AG04449 (cell line): ENCODE measurements at regions not wholly inside any gene's neighbourhood (a gene's known extent, or its start where the extent isn't known, plus 50 kb on each side); places are given as distances from the start of the nearest gene placed in this dataset.

ENCODE experiments used
- CTCF ChIA-PET: fragments of 350-600 bp; formaldehyde crosslinking; extraction: SDS; loops from one replicate; lab custom pipeline; 2021; ENCODE audit warnings: antibody characterized with exemption; lab: Yijun Ruan, JAX
- POLR2A ChIA-PET: fragments of 400-600, 350-600 bp; formaldehyde crosslinking; extraction: SDS; loops from one replicate; lab custom pipeline; 2020; ENCODE audit warnings: antibody characterized with exemption, inconsistent platforms; lab: Yijun Ruan, JAX
- DNase-seq: peaks from one replicate; pipeline ENCODE4 v3.0.0-alpha.2; 2010; ENCODE audit warnings: low read depth, low spot score
- H3K4me3 ChIP-seq: 2 replicates; pipeline ENCODE4 v1.5.1; 2011; ENCODE audit warnings: low read depth, mild to moderate bottlenecking, control low read depth, low read length
- TF ChIP-seq, protein P1 (sequence below): IDR thresholded peaks from one replicate; pipeline ENCODE4 v1.5.1; 2011; ENCODE audit warnings: mild to moderate bottlenecking, moderate library complexity, low read length, control low read depth, inconsistent platforms; ENCODE audit not compliant: insufficient read depth; ENCODE audit errors: missing control alignments

DNA sequence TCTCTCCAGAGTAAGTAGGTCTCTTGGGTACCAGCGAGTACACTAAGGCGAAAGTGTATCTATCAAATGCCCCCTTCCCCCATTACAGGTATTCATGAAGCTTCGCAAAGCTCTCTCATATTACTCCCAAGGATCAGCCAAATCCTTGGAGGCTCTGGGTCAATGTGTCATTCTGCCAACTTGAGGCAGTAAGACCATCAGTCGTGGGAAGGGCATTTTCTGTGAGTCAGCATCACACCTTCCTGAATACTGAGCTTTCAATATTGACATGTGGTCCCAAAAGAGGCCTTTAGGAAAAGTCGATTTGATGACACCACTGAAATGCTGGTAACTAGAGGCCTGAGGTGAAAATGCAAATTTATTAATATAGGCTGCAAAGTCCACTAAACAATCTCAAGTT is 323.9 kb downstream of the LRIG3 start:
- POLR2A ChIA-PET: no interaction called here
- no peak overlapping the region for H3K4me3 ChIP-seq
- CTCF ChIA-PET: interaction anchor here (1.1 kb wide), 1 partner anchor 11 kb away, joined by 3 read pairs; no protein-coding TSS in a partner anchor

DNA sequence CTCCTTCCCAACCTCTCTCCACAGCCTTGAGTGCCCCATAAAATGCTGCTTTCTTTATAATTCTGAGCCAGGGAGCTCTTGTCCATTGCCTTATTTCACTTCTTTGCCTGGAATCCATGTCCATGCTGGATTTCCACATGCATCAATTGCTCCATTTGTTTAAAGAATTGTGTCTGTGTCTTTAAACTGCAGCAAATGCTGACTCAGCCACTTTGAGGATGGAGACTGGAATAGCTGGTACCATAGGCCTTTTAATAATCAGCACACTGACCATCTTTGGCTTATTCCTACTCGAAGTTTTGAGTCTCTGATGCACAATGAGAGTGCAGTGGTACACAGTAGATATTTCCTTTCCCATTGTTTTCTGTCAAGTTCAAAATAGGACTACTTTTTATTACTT is 318.8 kb downstream of the LRIG3 start:
- no peak overlapping the region for H3K4me3 ChIP-seq
- TF ChIP-seq, protein P1, sequence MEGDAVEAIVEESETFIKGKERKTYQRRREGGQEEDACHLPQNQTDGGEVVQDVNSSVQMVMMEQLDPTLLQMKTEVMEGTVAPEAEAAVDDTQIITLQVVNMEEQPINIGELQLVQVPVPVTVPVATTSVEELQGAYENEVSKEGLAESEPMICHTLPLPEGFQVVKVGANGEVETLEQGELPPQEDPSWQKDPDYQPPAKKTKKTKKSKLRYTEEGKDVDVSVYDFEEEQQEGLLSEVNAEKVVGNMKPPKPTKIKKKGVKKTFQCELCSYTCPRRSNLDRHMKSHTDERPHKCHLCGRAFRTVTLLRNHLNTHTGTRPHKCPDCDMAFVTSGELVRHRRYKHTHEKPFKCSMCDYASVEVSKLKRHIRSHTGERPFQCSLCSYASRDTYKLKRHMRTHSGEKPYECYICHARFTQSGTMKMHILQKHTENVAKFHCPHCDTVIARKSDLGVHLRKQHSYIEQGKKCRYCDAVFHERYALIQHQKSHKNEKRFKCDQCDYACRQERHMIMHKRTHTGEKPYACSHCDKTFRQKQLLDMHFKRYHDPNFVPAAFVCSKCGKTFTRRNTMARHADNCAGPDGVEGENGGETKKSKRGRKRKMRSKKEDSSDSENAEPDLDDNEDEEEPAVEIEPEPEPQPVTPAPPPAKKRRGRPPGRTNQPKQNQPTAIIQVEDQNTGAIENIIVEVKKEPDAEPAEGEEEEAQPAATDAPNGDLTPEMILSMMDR: no peak
- no peak for DNase-seq
- ChIA-PET CTCF (no interaction called here), POLR2A (no interaction called here)

More for the DNA sequence above, 323.9 kb downstream of the LRIG3 start:
- TF ChIP-seq, protein P1: no peak
- no peak for DNase-seq

DNA sequence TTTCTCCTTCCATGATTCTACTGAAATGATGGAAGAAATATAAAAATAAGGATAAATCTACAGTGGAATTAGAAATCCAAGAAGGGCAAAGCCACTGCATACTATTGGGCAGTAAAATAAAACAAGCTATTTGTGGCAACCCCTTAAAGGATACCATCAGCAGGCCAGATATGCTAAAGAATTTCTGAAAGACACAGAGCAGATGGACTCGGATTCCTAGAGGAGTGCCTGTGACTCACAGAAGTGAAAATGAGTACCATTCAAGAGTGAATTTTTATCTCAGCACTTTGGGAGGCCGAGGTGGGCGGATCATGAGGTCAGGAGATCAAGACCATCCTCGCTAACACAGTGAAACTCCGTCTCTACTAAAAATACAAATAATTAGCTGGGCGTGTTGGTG is 318.1 kb downstream of the LRIG3 start:
- H3K4me3 ChIP-seq: no peak overlapping the region
- TF ChIP-seq, protein P1: no peak
- ChIA-PET CTCF (no interaction called here), POLR2A (no interaction called here)
- no peak for DNase-seq

DNA sequence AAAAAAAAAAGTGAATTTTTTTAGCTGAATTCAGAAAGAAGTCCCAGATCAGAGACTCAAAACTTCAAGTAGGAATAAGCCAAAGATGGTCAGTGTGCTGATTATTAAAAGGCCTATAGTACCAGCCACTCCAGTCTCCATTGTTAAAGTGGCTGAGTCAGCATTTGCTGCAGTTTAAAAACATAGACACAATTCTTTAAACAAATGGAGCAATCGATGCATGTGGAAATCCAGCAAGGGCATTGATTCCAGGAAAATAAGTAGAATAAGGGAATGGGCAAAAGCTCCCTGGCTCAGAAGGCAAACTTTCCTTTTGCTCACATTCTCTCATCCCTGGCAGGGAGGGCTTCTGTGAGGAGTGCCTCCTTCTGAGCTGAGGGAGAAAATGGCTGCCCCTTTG is 317.6 kb downstream of the LRIG3 start:
- CTCF ChIA-PET: interaction anchor here (1.1 kb wide), 1 partner anchor 31 kb away, joined by 3 read pairs; no protein-coding TSS in a partner anchor
- DNase-seq: no peak
- TF ChIP-seq, protein P1: no peak
- POLR2A ChIA-PET: no interaction called here
- H3K4me3 ChIP-seq: no peak overlapping the region

DNA sequence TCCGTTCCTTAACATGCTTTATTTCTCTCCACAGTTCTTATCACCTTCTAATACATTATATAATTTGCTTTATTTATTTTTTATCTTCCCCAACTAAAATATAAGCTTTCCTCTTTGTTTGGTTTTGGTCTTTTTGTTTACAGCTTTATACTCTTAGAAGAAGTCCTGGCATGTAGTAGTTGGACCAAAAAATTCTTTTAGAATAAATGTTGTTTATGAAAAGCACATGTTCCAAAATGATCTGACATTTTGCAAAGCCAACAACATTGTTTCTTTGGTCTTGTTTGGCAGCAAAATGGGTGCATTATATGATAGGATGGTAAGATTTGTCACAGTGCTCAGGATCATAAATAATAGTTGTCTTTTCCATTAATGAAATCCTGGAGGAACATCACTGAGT is 312.5 kb downstream of the LRIG3 start:
- TF ChIP-seq, protein P1: no peak
- ChIA-PET POLR2A (no interaction called here), CTCF (interaction anchor here (1.1 kb wide), 1 partner anchor 11 kb away, joined by 3 read pairs; no protein-coding TSS in a partner anchor)
- DNase-seq: no peak
- no peak overlapping the region for H3K4me3 ChIP-seq

DNA sequence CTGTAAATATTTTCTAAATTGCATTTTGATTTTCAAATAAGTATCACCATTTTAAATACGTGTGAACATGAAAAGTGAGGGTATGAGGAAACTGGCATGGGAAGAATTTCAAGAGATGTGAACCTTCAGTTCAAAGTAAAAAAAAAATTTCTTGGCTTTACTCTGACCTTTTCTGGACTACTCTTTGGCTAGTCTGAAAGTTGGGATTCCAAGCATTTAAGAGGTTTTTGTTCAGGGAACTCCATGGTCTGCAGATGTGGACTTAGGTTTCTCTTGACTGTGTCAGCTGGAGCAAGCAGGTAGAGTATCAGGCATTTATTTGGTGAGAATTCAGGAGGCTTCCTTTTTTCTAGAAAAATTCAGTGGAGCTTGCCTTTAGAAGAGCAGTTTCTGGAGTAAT is 311.6 kb downstream of the LRIG3 start:
- CTCF ChIA-PET: no interaction called here
- TF ChIP-seq, protein P1: no peak
- DNase-seq: no peak
- H3K4me3 ChIP-seq: no peak overlapping the region
- POLR2A ChIA-PET: no interaction called here
